Body of pancreas (tissue), 4 donors: ENCODE measurements at regions not wholly inside any gene's neighbourhood (a gene's known extent, or its start where the extent isn't known, plus 50 kb on each side); places are given as distances from the start of the nearest gene placed in this dataset.

Source experiments
- ATAC-seq: fragments of 150-250 bp; one replicate; pipeline ENCODE4 v1.9.1; 2016
- DNase-seq, 4 donors: peaks; one replicate each; pipeline ENCODE4 v3.0.0-alpha.2; 2019
- H3K27ac ChIP-seq, 4 donors: fragments of 200-600 bp; sonication (generic); 1 replicate in 3 of 4; 2 replicates in 1 of 4; pipeline versions ENCODE4 v1.5.1 to v1.6.1; 2016 to 2019; ENCODE audit warnings: mild to moderate bottlenecking in 1 of 4, mixed read lengths in 1 of 4, moderate library complexity in 1 of 4
- H3K27me3 ChIP-seq, 2 donors: fragments of 200-600 bp; sonication (generic); one replicate each; pipeline ENCODE4 v1.6.0; 2016; ENCODE audit warnings: mild to moderate bottlenecking in 1 of 2
- H3K36me3 ChIP-seq, 2 donors: fragments of 200-600 bp; sonication (generic); replicated peaks in 1 of 2; 2 replicates each; pipeline ENCODE4 v1.5.1; 2016; ENCODE audit warnings: low read depth in 2 of 2; ENCODE audit not compliant: insufficient read depth in 1 of 2
- H3K4me1 ChIP-seq: fragments of 200-600 bp; sonication (generic); one replicate; pipeline ENCODE4 v1.6.0; 2016
- H3K4me3 ChIP-seq, 2 donors: fragments of 200-600 bp; sonication (generic); 1 replicate in 1 of 2; 2 replicates in 1 of 2; pipeline ENCODE4 v1.5.1; 2016 to 2019
- H3K9me3 ChIP-seq, 3 donors: fragments of 200-600 bp; sonication (generic); 1 replicate in 2 of 3; 2 replicates in 1 of 3; pipeline ENCODE4 v1.5.1; 2016
- CTCF ChIP-seq, 7 experiments: fragments of 450-650 bp in 4 of 7; fragments of 200-600 bp in 3 of 7; sonication (generic) in 3 of 7; IDR thresholded peaks; one replicate each; pipeline ENCODE4 v1.5.1; 2016 to 2019; ENCODE audit warnings: antibody characterized with exemption in 7 of 7
- POLR2A ChIP-seq, 3 donors: fragments of 450-650 bp; IDR thresholded peaks; one replicate each; pipeline ENCODE4 v1.6.1; 2016; ENCODE audit warnings: antibody characterized with exemption in 3 of 3, mild to moderate bottlenecking in 2 of 3
- WGBS, 2 donors: methylation state at CpG; one replicate each; pipeline ENCODE4 v1.1.5; 2017; 5-methylcytosine and 5-hydroxymethylcytosine counted together
- intact Hi-C: fragments of 100-400 bp; cut with DNase I; formaldehyde crosslinking; loops from one replicate; pipeline ENCODE4 v1.15.1; 2023

- no peak overlapping the region for H3K4me3 ChIP-seq
- DNase-seq (no peak), ATAC-seq (no peak)
- intact Hi-C loops, result no loop called here
- no peak overlapping the region for H3K27ac ChIP-seq
- 76 to 77% methylated on average over 3 of the region's 3 CpGs for WGBS, 2 donors
- no peak for TF ChIP-seq POLR2A (IDR thresholded peaks at IDR 0.05)
- no peak for TF ChIP-seq CTCF (IDR thresholded peaks at IDR 0.05)
- no peaks in the 10 kb centered on the region for H3K36me3 ChIP-seq
- no peaks in the 10 kb centered on the region for H3K9me3 ChIP-seq
- H3K4me1 ChIP-seq, result no peaks in the 10 kb centered on the region
- no peaks in the 10 kb centered on the region for H3K27me3 ChIP-seq
These were observed 125.5 kb downstream of the FAM204A start for GRCh38 chr10:118216571-118217170.

GRCh38 chr10:118216020-118216419 lies 126.1 kb downstream of the FAM204A start:
- intact Hi-C loops, result no loop called here
- no peaks in the 10 kb centered on the region for H3K27me3 ChIP-seq
- no peak overlapping the region for H3K27ac ChIP-seq
- H3K9me3 ChIP-seq, result no peaks in the 10 kb centered on the region
- no peak for TF ChIP-seq POLR2A (IDR thresholded peaks at IDR 0.05)
- TF ChIP-seq CTCF (IDR thresholded peaks at IDR 0.05), result no peak
- H3K4me1 ChIP-seq, result no peaks in the 10 kb centered on the region
- DNase-seq, result no peak
- H3K4me3 ChIP-seq, result no peak overlapping the region
- no peaks in the 10 kb centered on the region for H3K36me3 ChIP-seq
- WGBS, 2 donors, result 67% methylated on average over 6 of the region's 6 CpGs
- no peak for ATAC-seq

DNA sequence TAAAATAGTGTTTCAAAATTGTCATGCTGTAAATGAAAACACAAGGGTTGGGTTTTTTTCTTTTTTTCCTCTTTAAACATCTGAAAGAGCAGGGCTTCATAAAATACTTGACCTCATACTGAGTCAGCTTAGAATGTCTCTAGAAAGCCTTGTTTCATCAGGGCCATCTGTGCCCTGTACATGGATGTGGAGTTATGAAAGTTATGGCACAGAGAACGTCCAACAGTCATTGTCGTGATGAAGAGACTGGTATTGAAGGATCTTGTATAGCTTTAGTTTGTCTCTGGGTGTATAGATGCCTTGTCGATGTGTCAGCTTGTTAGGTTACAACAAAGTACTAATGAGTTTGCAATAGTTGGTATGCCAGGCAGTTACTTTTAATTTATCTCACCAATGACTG lies 127.3 kb downstream of the FAM204A start:
- ATAC-seq (no peak), DNase-seq (no peak)
- no peak overlapping the region for H3K27ac ChIP-seq
- H3K27me3 ChIP-seq, result no peaks in the 10 kb centered on the region
- no peaks in the 10 kb centered on the region for H3K36me3 ChIP-seq
- H3K4me1 ChIP-seq, result no peaks in the 10 kb centered on the region
- no peaks in the 10 kb centered on the region for H3K9me3 ChIP-seq
- TF ChIP-seq CTCF (IDR thresholded peaks at IDR 0.05) (no peak), POLR2A (IDR thresholded peaks at IDR 0.05) (no peak)
- WGBS, 2 donors, result 78 to 83% methylated on average over 3 of the region's 3 CpGs
- no peak overlapping the region for H3K4me3 ChIP-seq
- intact Hi-C loops, result no loop called here

GRCh38 chr10:118213436-118213835 lies 128.7 kb downstream of the FAM204A start:
- Histone ChIP-seq H3K27me3 (no peaks in the 10 kb centered on the region), H3K9me3 (no peaks in the 10 kb centered on the region), H3K4me3 (no peak overlapping the region), H3K27ac (no peak overlapping the region), H3K36me3 (no peaks in the 10 kb centered on the region), H3K4me1 (no peaks in the 10 kb centered on the region)
- intact Hi-C loops, result no loop called here
- DNase-seq (no peak), ATAC-seq (no peak)
- 25 to 29% methylated on average over 7 of the region's 7 CpGs for WGBS, 2 donors
- no peak for TF ChIP-seq CTCF (IDR thresholded peaks at IDR 0.05)
- TF ChIP-seq POLR2A (IDR thresholded peaks at IDR 0.05), result no peak

DNA sequence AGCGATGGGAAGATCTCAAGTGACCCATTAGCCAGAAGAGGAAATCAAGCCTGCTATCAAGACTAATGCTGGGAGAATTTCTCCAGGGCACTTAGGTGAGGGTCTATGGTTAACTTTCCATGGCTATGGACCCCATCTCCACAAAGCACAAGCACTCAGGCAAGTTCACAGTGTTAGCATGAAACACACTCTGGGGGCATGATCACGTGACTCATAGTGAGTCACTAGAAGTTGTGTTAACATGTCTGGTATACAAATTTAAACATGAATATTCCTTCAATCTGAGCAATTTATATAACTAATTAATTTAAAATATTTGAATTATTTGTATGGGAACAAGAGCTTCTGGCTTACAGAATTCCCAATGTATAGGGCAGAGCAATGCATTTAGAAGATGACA lies 131.8 kb downstream of the FAM204A start:
- Histone ChIP-seq H3K4me3 (no peak overlapping the region), H3K27ac (no peak overlapping the region), H3K27me3 (no peaks in the 10 kb centered on the region), H3K4me1 (no peaks in the 10 kb centered on the region), H3K36me3 (no peaks in the 10 kb centered on the region), H3K9me3 (no peaks in the 10 kb centered on the region)
- ATAC-seq (no peak), DNase-seq (no peak)
- 87 to 94% methylated on average over 2 of the region's 2 CpGs for WGBS, 2 donors
- intact Hi-C loops, result no loop called here
- TF ChIP-seq POLR2A (IDR thresholded peaks at IDR 0.05) (no peak), CTCF (IDR thresholded peaks at IDR 0.05) (no peak)
